ENCODE measurements at regions not wholly inside any gene's neighbourhood (a gene's known extent, or its start where the extent isn't known, plus 50 kb on each side); places are given as distances from the start of the nearest gene placed in this dataset.

DNA sequence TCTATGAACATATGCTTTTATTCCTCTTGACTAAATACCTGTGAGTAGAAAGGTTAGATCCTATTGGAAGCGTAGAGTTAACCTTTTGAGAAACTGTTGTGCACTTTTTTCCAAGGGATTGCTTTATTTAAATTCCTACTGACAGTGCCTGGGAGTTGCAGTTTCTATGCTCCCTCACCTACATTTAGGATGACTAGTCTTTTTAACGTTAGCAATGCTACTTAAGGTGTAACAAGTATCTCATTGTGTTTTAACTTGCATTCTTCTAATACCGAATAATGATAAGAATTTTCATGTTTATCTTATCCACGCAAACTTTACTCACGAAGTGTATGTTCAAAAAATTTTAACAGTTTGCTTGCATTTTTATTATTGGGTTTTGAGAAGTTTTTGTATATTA is 1123.9 kb upstream of the PCDH7 start:
- H3K27ac Mint-ChIP-seq (ENCODE audit: unreplicated experiment) = no peak overlapping the region
- no peaks in the 10 kb centered on the region for H3K36me3 Mint-ChIP-seq (ENCODE audit: low read depth)
- no peaks in the 10 kb centered on the region for H3K4me1 Mint-ChIP-seq
- no peaks in the 10 kb centered on the region for H3K27me3 Mint-ChIP-seq (ENCODE audit: low read depth)
- TF ChIP-seq CTCF (conservative IDR thresholded peaks at IDR 0.05) = no peak
- H3K9me3 Mint-ChIP-seq = no peaks in the 10 kb centered on the region
- no peak overlapping the region for H3K4me3 Mint-ChIP-seq
- DNase-seq (ENCODE audit: low read depth, low spot score) = no peak

DNA sequence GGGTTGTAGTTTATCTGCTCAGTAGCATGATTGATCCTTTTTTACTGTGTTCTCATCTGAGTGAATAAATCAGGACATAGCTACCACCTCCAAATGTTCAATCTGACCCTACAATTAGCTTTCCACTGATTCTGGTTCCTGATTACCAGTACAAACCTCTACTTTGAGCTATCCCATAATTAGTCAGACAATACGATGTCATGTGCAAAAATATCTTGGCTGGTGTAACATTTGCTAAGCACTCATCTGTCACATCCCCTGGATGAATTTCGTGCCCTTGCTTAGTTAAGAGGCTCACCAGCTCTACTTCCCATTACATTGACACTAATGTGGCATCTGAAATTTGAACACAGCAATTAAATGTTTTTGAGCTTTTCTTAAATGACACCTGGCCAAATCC is 1101.0 kb upstream of the PCDH7 start:
- Mint-ChIP-seq H3K4me1 (no peaks in the 10 kb centered on the region), H3K27ac (ENCODE audit: unreplicated experiment) (no peak overlapping the region), H3K27me3 (ENCODE audit: low read depth) (no peaks in the 10 kb centered on the region), H3K36me3 (ENCODE audit: low read depth) (no peaks in the 10 kb centered on the region), H3K4me3 (no peak overlapping the region), H3K9me3 (no peaks in the 10 kb centered on the region)
- DNase-seq (ENCODE audit: low read depth, low spot score) = no peak
- no peak for TF ChIP-seq CTCF (conservative IDR thresholded peaks at IDR 0.05)

DNA sequence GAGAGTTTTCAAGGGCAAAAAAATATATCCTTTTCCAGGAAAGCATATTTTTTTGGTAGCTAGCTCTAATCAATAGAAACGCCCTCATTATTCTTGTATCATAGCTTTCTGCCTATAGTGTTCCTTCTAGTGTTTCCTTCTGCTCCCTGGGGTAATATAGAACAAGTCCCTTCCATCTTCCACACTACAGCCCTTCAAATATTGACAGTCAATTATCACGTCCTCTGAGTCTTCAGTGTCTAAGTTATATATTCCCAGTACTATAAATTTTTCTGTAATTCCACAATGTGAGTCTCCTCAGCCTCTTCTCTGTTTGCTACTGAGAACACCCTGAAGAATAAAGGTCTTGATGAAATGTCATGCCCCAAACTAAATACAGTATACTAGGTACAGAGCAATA is 1088.0 kb upstream of the PCDH7 start:
- TF ChIP-seq CTCF (conservative IDR thresholded peaks at IDR 0.05) = no peak
- no peak overlapping the region for H3K4me3 Mint-ChIP-seq
- no peak overlapping the region for H3K27ac Mint-ChIP-seq (ENCODE audit: unreplicated experiment)
- H3K4me1 Mint-ChIP-seq = no peaks in the 10 kb centered on the region
- no peak for DNase-seq (ENCODE audit: low read depth, low spot score)
- H3K9me3 Mint-ChIP-seq = peaks cover 11% of the 10 kb centered on the region
- no peaks in the 10 kb centered on the region for H3K36me3 Mint-ChIP-seq (ENCODE audit: low read depth)
- no peaks in the 10 kb centered on the region for H3K27me3 Mint-ChIP-seq (ENCODE audit: low read depth)

GRCh38 chr4:29636961-29637360 is 1083.2 kb upstream of the PCDH7 start:
- no peak overlapping the region for H3K4me3 Mint-ChIP-seq
- peaks cover 4% of the 10 kb centered on the region for H3K9me3 Mint-ChIP-seq
- no peaks in the 10 kb centered on the region for H3K4me1 Mint-ChIP-seq
- TF ChIP-seq CTCF (conservative IDR thresholded peaks at IDR 0.05) = no peak
- DNase-seq (ENCODE audit: low read depth, low spot score) = no peak
- no peaks in the 10 kb centered on the region for H3K36me3 Mint-ChIP-seq (ENCODE audit: low read depth)
- H3K27me3 Mint-ChIP-seq (ENCODE audit: low read depth) = no peaks in the 10 kb centered on the region
- H3K27ac Mint-ChIP-seq (ENCODE audit: unreplicated experiment) = no peak overlapping the region

- no peaks in the 10 kb centered on the region for H3K27me3 Mint-ChIP-seq (ENCODE audit: low read depth)
- no peak for TF ChIP-seq CTCF (conservative IDR thresholded peaks at IDR 0.05)
- H3K4me1 Mint-ChIP-seq = no peaks in the 10 kb centered on the region
- H3K9me3 Mint-ChIP-seq = no peaks in the 10 kb centered on the region
- no peaks in the 10 kb centered on the region for H3K36me3 Mint-ChIP-seq (ENCODE audit: low read depth)
- no peak overlapping the region for H3K27ac Mint-ChIP-seq (ENCODE audit: unreplicated experiment)
- no peak overlapping the region for H3K4me3 Mint-ChIP-seq
- no peak for DNase-seq (ENCODE audit: low read depth, low spot score)
These were observed 1066.9 kb upstream of the PCDH7 start for GRCh38 chr4:29653221-29653620.

DNA sequence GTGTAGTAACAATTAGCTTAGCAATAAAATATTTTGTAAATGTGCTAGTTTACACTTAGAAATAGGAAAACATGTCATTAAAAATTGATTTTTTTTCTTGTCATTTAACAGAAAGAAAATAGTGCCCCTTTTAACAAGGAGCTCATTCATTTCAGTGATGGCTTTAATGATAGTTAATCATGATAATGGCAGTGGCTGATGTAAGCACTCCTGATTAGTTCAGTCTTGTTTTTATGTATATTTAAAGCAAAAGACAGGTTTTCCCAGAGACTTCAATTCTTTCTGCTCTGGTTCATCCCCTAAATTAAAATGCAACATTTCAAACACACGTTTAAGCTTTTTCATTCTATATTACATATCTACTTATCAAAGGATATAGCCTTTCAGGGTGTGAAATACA is 1039.5 kb upstream of the PCDH7 start:
- TF ChIP-seq CTCF (conservative IDR thresholded peaks at IDR 0.05) = no peak
- Mint-ChIP-seq H3K4me3 (no peak overlapping the region), H3K36me3 (ENCODE audit: low read depth) (no peaks in the 10 kb centered on the region), H3K9me3 (peaks cover under 1% of the 10 kb centered on the region), H3K27ac (ENCODE audit: unreplicated experiment) (no peak overlapping the region), H3K4me1 (no peaks in the 10 kb centered on the region), H3K27me3 (ENCODE audit: low read depth) (no peaks in the 10 kb centered on the region)
- no peak for DNase-seq (ENCODE audit: low read depth, low spot score)
